ENCODE measurements at regions not wholly inside any gene's neighbourhood (a gene's known extent, or its start where the extent isn't known, plus 50 kb on each side); places are given as distances from the start of the nearest gene placed in this dataset.

- no peak overlapping the region for H3K4me3 Mint-ChIP-seq
- H3K4me1 Mint-ChIP-seq (ENCODE audit: low read depth) = peaks cover 5% of the 10 kb centered on the region
- POLR2A ChIA-PET = interaction anchor here (0.9 kb wide), 1 partner anchor 27 kb away, joined by 3 read pairs; no protein-coding TSS in a partner anchor
- no peak for DNase-seq
- no peaks in the 10 kb centered on the region for H3K9me3 Mint-ChIP-seq
- CTCF ChIA-PET = interaction anchor here (1.0 kb wide), 1 partner anchor 18 kb away, joined by 3 read pairs; no protein-coding TSS in a partner anchor
- TF ChIP-seq CTCF (IDR thresholded peaks at IDR 0.05) = no peak
- no peak for ATAC-seq
- intact Hi-C loops (cut with micrococcal nuclease) = no loop called here
- H3K36me3 Mint-ChIP-seq (ENCODE audit: low read depth) = no peaks in the 10 kb centered on the region
- peaks cover 9% of the 10 kb centered on the region for H3K27me3 Mint-ChIP-seq
- H3K27ac Mint-ChIP-seq = no peak overlapping the region
Observed at GRCh38 chr2:10501451-10501961, 53.4 kb upstream of the ODC1 start.

DNA sequence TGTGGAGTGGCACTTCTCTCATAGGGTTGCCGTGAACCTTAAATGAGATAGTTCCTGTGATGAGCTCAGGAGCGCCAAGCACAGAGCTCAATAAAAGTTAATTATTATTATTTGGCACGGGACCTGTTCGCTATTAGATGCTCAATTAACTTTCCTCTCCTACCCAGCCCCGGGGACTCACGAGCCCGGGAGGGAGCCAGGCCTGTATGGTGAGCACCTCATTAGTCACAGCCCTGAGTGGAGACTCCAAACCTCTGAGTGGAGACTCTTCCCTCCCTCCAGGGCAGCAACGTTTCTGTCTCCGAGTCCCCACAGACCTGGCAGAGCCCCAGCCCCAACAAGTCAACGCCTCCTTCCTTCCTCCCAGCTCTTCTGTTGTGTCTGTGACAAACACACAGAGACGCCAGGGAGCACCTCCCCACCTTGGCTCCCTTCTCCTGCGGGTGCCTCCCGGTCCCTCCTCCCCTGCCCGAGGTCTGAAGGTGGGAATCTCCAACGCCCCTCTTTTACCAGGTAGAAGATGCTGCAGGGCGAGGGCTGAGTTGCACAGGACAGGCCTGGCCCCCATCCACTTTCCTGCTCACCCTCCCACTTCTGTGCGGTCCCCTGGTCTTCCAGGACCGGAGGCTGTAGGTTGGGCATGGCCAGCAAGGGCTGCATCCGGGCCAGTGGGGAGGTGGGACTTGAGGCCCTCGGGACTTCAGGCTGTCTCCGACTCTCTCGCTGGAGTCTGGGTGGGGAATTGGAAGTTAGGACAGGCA is 52.7 kb upstream of the ODC1 start:
- H3K4me1 Mint-ChIP-seq (ENCODE audit: low read depth) = peaks cover 5% of the 10 kb centered on the region
- no peak for TF ChIP-seq CTCF (IDR thresholded peaks at IDR 0.05)
- CTCF ChIA-PET = interaction anchor here (1.0 kb wide), 1 partner anchor 19 kb away, joined by 3 read pairs; no protein-coding TSS in a partner anchor
- no peaks in the 10 kb centered on the region for H3K9me3 Mint-ChIP-seq
- no peak for ATAC-seq
- H3K36me3 Mint-ChIP-seq (ENCODE audit: low read depth) = no peaks in the 10 kb centered on the region
- no peak overlapping the region for H3K4me3 Mint-ChIP-seq
- no peak overlapping the region for H3K27ac Mint-ChIP-seq
- DNase-seq = no peak
- POLR2A ChIA-PET = no interaction called here
- H3K27me3 Mint-ChIP-seq = peaks cover 13% of the 10 kb centered on the region
- intact Hi-C loops (cut with micrococcal nuclease) = no loop called here

GRCh38 chr2:10499911-10500521 is 51.9 kb upstream of the ODC1 start:
- H3K4me3 Mint-ChIP-seq = no peak overlapping the region
- H3K27me3 Mint-ChIP-seq = peaks cover 14% of the 10 kb centered on the region
- ChIA-PET POLR2A (no interaction called here), CTCF (no interaction called here)
- H3K27ac Mint-ChIP-seq = no peak overlapping the region
- no peak for DNase-seq
- no peak for ATAC-seq
- H3K36me3 Mint-ChIP-seq (ENCODE audit: low read depth) = no peaks in the 10 kb centered on the region
- intact Hi-C loops (cut with micrococcal nuclease) = no loop called here
- H3K9me3 Mint-ChIP-seq = no peaks in the 10 kb centered on the region
- peaks cover 13% of the 10 kb centered on the region for H3K4me1 Mint-ChIP-seq (ENCODE audit: low read depth)
- no peak for TF ChIP-seq CTCF (IDR thresholded peaks at IDR 0.05)

DNA sequence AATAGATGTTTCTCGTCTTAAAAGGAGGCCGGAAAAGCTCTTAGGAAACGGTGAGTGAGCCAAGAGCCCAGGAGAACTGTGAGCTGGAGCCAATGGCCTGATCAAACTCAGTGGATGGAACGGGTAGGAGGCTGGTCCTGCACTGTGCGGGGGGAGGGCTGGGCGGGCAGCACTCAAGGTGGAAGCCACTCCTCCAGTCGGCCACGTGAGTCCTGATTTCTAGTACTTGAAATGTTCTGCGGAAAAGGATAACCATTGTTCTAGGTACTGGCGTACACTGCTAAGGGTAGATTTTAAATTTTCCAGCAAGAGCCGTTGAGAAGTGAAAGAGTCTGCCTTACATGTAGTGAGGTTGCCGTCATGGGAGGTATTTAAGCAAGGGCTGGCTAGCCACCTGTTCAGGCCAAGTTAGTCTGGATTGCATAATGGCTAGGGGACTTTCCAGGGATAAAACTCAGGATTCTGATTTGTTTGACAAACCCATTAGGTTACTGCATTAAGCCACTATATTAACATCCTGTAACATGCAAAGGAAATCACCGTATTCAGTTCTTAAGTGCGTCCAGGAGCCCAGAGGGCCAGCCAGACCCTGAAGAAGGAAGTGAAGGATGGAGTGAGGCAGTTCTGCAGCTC is 51.3 kb upstream of the ODC1 start:
- ChIA-PET CTCF (no interaction called here), POLR2A (no interaction called here)
- intact Hi-C loops (cut with micrococcal nuclease) = no loop called here

More for the DNA sequence above, 51.3 kb upstream of the ODC1 start:
- TF ChIP-seq CTCF (IDR thresholded peaks at IDR 0.05) = no peak
- Mint-ChIP-seq H3K27me3 (peaks cover 14% of the 10 kb centered on the region), H3K4me1 (ENCODE audit: low read depth) (peaks cover 15% of the 10 kb centered on the region), H3K9me3 (no peaks in the 10 kb centered on the region), H3K4me3 (no peak overlapping the region), H3K36me3 (ENCODE audit: low read depth) (no peaks in the 10 kb centered on the region), H3K27ac (no peak overlapping the region)
- ATAC-seq = no peak
- no peak for DNase-seq
